ENCODE measurements at regions not wholly inside any gene's neighbourhood (a gene's known extent, or its start where the extent isn't known, plus 50 kb on each side); places are given as distances from the start of the nearest gene placed in this dataset.
"Not testable (repeated sequence)": the region's sequence is repeated elsewhere in the genome, so short reads cannot be mapped to it uniquely, and the experiment has no call there.

- DNase-seq = not testable (repeated sequence)
Observed at GRCh38 chr16:70014915-70015314, 63.8 kb downstream of the CLEC18A start.

- DNase-seq = not testable (repeated sequence)
Observed at GRCh38 chr16:70016751-70017150, 65.6 kb downstream of the CLEC18A start.

DNA sequence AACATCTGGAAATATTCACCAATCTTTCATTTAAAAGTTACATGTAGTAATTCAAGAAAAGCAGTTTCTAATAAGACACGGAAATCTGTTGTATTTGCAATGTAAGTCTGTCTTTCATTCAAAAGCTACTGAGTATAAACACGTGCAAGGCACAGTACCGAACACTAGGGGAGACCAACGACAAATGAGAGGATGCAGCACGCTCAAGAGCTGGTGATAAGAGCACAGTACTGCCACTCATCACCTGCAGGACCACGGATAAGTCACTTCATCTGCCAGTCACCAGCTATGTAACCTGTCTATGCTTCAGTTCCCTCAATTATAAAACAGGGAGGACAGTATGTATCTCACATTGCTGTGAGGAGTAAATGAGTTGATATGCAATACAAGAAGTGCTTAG is 67.1 kb downstream of the CLEC18A start:
- DNase-seq = peak; percentile 39

GRCh38 chr16:70023207-70023606 is 72.1 kb downstream of the CLEC18A start:
- DNase-seq = not testable (repeated sequence)

DNA sequence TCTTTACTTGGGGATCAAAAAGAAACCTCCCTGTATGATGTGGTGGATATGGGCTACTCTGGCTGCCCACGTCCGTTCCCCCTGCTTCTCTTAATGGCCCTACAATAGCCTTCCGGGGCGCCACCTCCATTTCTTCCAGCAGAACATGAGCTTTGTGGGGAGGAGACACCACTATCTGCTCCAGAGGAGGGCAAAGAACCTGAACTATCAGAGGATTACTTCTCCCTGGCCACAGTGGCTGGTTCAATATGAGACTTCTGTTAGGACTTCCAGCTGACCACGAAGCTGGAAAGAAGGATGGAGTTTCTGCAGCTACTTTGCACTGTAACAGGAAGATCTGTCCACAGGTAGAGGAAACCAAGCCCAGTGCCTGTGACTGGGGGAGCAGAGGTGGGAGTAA is 72.8 kb downstream of the CLEC18A start:
- DNase-seq = not testable (repeated sequence)

GRCh38 chr16:70026165-70026854 is 75.2 kb downstream of the CLEC18A start:
- peak; percentile 47 for DNase-seq

DNA sequence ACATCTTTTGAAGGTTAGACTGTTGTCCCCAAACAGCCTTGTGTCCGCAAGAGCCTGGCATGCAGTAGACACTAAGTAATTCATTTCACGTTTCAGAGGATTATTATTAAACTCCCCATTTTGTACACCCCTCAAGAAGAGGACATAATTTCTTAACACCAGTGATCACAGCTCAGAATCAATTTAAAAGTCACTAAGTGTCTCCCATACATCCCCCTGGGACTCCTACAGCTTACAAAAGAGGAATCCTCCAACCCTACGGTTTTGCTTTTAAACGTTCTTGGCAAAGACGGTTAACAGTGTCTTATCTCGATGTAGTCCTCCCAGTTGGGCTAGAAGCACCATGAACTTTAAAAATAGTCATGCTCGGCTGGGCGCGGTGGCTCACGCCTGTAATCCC is 81.2 kb upstream of the PDPR start:
- not testable (repeated sequence) for DNase-seq

DNA sequence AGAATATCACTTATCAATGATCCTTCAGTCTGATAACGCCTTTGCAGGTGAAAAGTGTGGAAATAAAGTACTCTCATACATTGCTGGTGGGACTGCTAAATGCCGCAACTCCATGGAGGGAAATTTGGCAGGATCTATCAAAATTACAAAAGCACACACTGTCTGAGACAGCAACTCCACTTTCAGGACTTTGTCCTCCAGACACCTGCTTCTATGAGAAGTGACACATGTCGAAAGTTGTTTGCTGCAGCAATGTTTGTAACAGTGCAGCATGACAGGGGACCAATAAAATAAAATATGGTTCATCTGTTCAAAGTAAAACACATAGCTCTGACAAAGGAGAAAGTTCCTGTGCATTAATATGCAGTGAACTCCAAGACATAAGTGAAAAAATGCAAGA is 76.2 kb upstream of the PDPR start:
- not testable (repeated sequence) for DNase-seq

- DNase-seq = not testable (repeated sequence)
Observed at GRCh38 chr16:70040554-70040953, 73.6 kb upstream of the PDPR start.

- not testable (repeated sequence) for DNase-seq
Observed at GRCh38 chr16:70043538-70044067, 70.5 kb upstream of the PDPR start.

GRCh38 chr16:70046560-70046959 is 67.6 kb upstream of the PDPR start:
- not testable (repeated sequence) for DNase-seq

DNA sequence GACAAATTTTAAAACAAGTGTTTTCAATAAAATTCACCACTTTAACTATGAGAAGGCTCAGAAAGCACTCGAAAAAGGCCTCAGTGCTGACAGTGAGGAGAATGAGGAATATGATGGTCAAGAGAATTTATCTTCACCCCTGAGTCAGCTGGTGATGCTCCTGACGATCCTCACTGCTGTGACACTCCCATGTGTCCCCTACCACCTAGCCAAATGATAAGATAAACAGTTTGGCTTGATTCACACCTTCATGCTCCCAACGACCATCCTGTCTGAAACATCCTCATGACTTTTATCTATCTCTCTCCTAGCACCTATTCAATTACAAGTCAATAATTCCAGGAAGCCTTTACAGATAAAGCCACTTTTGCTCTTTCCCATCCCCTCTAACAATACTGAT is 66.0 kb upstream of the PDPR start:
- DNase-seq = not testable (repeated sequence)

GRCh38 chr16:70058056-70058455 is 56.1 kb upstream of the PDPR start:
- not testable (repeated sequence) for DNase-seq

- DNase-seq = not testable (repeated sequence)
Observed at GRCh38 chr16:70059429-70059828, 54.7 kb upstream of the PDPR start.

- DNase-seq = not testable (repeated sequence)
Observed at GRCh38 chr16:70060521-70061027, 53.6 kb upstream of the PDPR start.

GRCh38 chr16:70061671-70062218 is 52.4 kb upstream of the PDPR start:
- DNase-seq = not testable (repeated sequence)

DNA sequence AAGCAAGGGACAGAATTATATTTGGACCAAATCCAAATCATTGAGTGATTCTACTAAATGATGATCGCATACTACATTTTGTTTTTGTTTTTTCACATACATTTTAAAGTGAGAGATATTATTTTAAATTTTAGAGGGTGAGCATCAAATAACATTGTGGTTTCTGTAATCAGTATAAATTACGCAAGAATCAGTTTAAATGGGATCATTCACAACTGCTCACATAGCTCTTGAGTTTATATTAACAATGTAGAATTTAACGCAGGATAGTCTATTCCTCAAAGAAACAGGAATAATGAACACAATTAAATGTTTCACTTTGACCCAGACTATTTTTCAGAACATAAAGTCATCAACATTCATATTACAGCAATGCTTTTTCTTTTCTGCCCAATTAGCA is 51.2 kb upstream of the PDPR start:
- not testable (repeated sequence) for DNase-seq

Measured in activated T-cell treated with anti-CD3 and anti-CD28 coated beads, Interleukin-2, amount 50 U/mL, for 1 hour (primary cell).